ENCODE measurements at regions not wholly inside any gene's neighbourhood (a gene's known extent, or its start where the extent isn't known, plus 50 kb on each side); places are given as distances from the start of the nearest gene placed in this dataset.

- Histone ChIP-seq H3K27ac (ENCODE audit: extremely low read length, insufficient read depth, low read length) (peak overlapping the region; percentile 38), H3K9ac (ENCODE audit: insufficient read depth, low read depth, low read length) (no peak overlapping the region), H3K9me3 (ENCODE audit: low read length) (no peaks in the 10 kb centered on the region), H2AFZ (ENCODE audit: low read length) (no peak overlapping the region), H3K4me3 (replicated peaks in 1 of 3; ENCODE audit: insufficient read depth in 1 of 3, low read depth in 2 of 3, low read length in 3 of 3) (no peak overlapping the region), H4K20me1 (ENCODE audit: insufficient read depth, low read length) (no peaks in the 10 kb centered on the region), H3K4me1 (ENCODE audit: insufficient read depth, low read length) (peaks cover 37% of the 10 kb centered on the region), H3K27me3 (ENCODE audit: control insufficient read depth in 1 of 2, insufficient read depth in 2 of 2, low read length in 2 of 2) (no peaks in the 10 kb centered on the region), H3K4me2 (ENCODE audit: low read depth, low read length) (peak overlapping the region; percentile 28), H3K79me2 (ENCODE audit: insufficient read depth, low read length) (no peaks in the 10 kb centered on the region), H3K36me3 (replicated peaks in 1 of 2; ENCODE audit: control insufficient read depth in 1 of 2, insufficient read depth in 2 of 2, low read length in 2 of 2) (no peaks in the 10 kb centered on the region)
- TF ChIP-seq ZNF781 (CRISPR knock-in tag; IDR thresholded peaks at IDR 0.05; ENCODE audit: borderline replicate concordance, not compliant biosample characterization): no peak
- TF ChIP-seq GABPB1 (CRISPR knock-in tag; IDR thresholded peaks at IDR 0.05): no peak
- no peak for TF ChIP-seq FOXJ3 (CRISPR knock-in tag; IDR thresholded peaks at IDR 0.05; ENCODE audit: borderline replicate concordance)
- TF ChIP-seq ZNF24 (IDR thresholded peaks at IDR 0.05): no peak
- no peak for TF ChIP-seq MAZ (IDR thresholded peaks at IDR 0.05; ENCODE audit: borderline replicate concordance, low read depth, low read length)
- TF ChIP-seq MAZ (CRISPR knock-in tag; IDR thresholded peaks at IDR 0.05; ENCODE audit: low read depth): no peak
- TF ChIP-seq HDAC1 (CRISPR knock-in tag; IDR thresholded peaks at IDR 0.05): no peak
- TF ChIP-seq ZNF704 (CRISPR knock-in tag; IDR thresholded peaks at IDR 0.05; ENCODE audit: borderline replicate concordance): no peak
- TF ChIP-seq ZNF589 (CRISPR knock-in tag; conservative IDR thresholded peaks at IDR 0.05): no peak
- no peak for TF ChIP-seq PATZ1 (CRISPR knock-in tag; IDR thresholded peaks at IDR 0.05)
- TF ChIP-seq CREM (IDR thresholded peaks at IDR 0.05): no peak
- no peak for TF ChIP-seq CREM (CRISPR knock-in tag; IDR thresholded peaks at IDR 0.05)
- TF ChIP-seq HNRNPLL (IDR thresholded peaks at IDR 0.05; ENCODE audit: low read depth, low read length, poor library complexity, severe bottlenecking): no peak
- peak; percentile 26; the same call in 1 of the 2 replicates for TF ChIP-seq SOX13 (IDR thresholded peaks at IDR 0.05)
- peak in 1 of 2 experiments; percentile 46; a peak in 2 of 4 replicates for TF ChIP-seq SOX13 (CRISPR knock-in tag; conservative IDR thresholded peaks at IDR 0.05 in 1 of 2, IDR thresholded peaks at IDR 0.05 in 1 of 2)
- TF ChIP-seq SOX6 (IDR thresholded peaks at IDR 0.05): no peak
- TF ChIP-seq SOX6 (CRISPR knock-in tag; IDR thresholded peaks at IDR 0.05): peak; percentile 52
- no peak for TF ChIP-seq GABPA (IDR thresholded peaks at IDR 0.05; ENCODE audit: low read depth, low read length)
- TF ChIP-seq GABPA (CRISPR knock-in tag; IDR thresholded peaks at IDR 0.05; ENCODE audit: low read depth): peak; percentile 54; the same call in 1 of the 2 replicates
- TF ChIP-seq SOX5 (CRISPR knock-in tag; IDR thresholded peaks at IDR 0.05; ENCODE audit: borderline replicate concordance): peak; percentile 70
- CTCF ChIA-PET (ENCODE audit: low intra/inter-chr PET ratio, low total read pairs): no interaction called here
- 33% methylated on average over 5 of the region's 5 CpGs for WGBS (ENCODE audit: low lambda C conversion rate)
- ATAC-seq (peak; percentile 47), DNase-seq (ENCODE audit: low spot score) (no peak), FAIRE-seq (no peak)
- no TSS peak for BruUV-seq (replicated peaks)
- POLR2A ChIA-PET: no interaction called here
- in situ Hi-C loops (cut with HindIII; ENCODE audit: extremely low pct_ligation_motif_present, low pct_unique_long_range_greater_than_20kb): loop anchor here (5.0 kb wide), 1 partner anchor 245 kb away; no protein-coding TSS in a partner anchor
- intact Hi-C loops (cut with micrococcal nuclease; ENCODE audit: unreplicated experiment): no loop called here
Measured at GRCh38 chr9:109907400-109907799, 127.4 kb downstream of the PALM2AKAP2 start.
